NOMO-1 treated with dmso at 0.1 percent for 144 hours (cell line): ENCODE measurements at regions not wholly inside any gene's neighbourhood (a gene's known extent, or its start where the extent isn't known, plus 50 kb on each side); places are given as distances from the start of the nearest gene placed in this dataset.

Source experiments
- DNase-seq: peaks from one replicate; lab custom pipeline; 2025; ENCODE audit not compliant: unreplicated experiment; lab: John Stamatoyannopoulos, UW

GRCh38 chrX:39953879-39954278 lies 143.9 kb downstream of the BCOR start:
- no peak for DNase-seq

GRCh38 chrX:39954851-39955250 lies 142.9 kb downstream of the BCOR start:
- DNase-seq = no peak

GRCh38 chrX:39955625-39956024 lies 142.1 kb downstream of the BCOR start:
- no peak for DNase-seq

GRCh38 chrX:39956803-39957394 lies 140.9 kb downstream of the BCOR start:
- no peak for DNase-seq

GRCh38 chrX:39957816-39958566 lies 139.8 kb downstream of the BCOR start:
- DNase-seq = no peak

- no peak for DNase-seq
Observed at GRCh38 chrX:39958850-39959249, 138.9 kb downstream of the BCOR start.

GRCh38 chrX:39960219-39960618 lies 137.5 kb downstream of the BCOR start:
- DNase-seq = no peak

- no peak for DNase-seq
Observed at GRCh38 chrX:39961441-39961840, 136.3 kb downstream of the BCOR start.

- no peak for DNase-seq
Observed at GRCh38 chrX:39965051-39965573, 132.6 kb downstream of the BCOR start.

GRCh38 chrX:39966176-39966575 lies 131.6 kb downstream of the BCOR start:
- no peak for DNase-seq

GRCh38 chrX:39967348-39967747 lies 130.4 kb downstream of the BCOR start:
- DNase-seq = no peak

GRCh38 chrX:39969099-39969818 lies 128.5 kb downstream of the BCOR start:
- DNase-seq = no peak

- DNase-seq = no peak
Observed at GRCh38 chrX:39969819-39970504, 127.8 kb downstream of the BCOR start.

GRCh38 chrX:39971760-39972159 lies 126.0 kb downstream of the BCOR start:
- DNase-seq = no peak

GRCh38 chrX:39972340-39972739 lies 125.4 kb downstream of the BCOR start:
- no peak for DNase-seq

GRCh38 chrX:39973810-39974209 lies 123.9 kb downstream of the BCOR start:
- DNase-seq = no peak

GRCh38 chrX:39974270-39974669 lies 123.5 kb downstream of the BCOR start:
- DNase-seq = no peak

GRCh38 chrX:39975101-39975925 lies 122.4 kb downstream of the BCOR start:
- no peak for DNase-seq

GRCh38 chrX:39981946-39982345 lies 115.8 kb downstream of the BCOR start:
- no peak for DNase-seq

- DNase-seq = no peak
Observed at GRCh38 chrX:39982948-39983347, 114.8 kb downstream of the BCOR start.

GRCh38 chrX:39983715-39984114 lies 114.0 kb downstream of the BCOR start:
- DNase-seq = no peak
